ENCODE measurements at regions not wholly inside any gene's neighbourhood (a gene's known extent, or its start where the extent isn't known, plus 50 kb on each side); places are given as distances from the start of the nearest gene placed in this dataset.

DNA sequence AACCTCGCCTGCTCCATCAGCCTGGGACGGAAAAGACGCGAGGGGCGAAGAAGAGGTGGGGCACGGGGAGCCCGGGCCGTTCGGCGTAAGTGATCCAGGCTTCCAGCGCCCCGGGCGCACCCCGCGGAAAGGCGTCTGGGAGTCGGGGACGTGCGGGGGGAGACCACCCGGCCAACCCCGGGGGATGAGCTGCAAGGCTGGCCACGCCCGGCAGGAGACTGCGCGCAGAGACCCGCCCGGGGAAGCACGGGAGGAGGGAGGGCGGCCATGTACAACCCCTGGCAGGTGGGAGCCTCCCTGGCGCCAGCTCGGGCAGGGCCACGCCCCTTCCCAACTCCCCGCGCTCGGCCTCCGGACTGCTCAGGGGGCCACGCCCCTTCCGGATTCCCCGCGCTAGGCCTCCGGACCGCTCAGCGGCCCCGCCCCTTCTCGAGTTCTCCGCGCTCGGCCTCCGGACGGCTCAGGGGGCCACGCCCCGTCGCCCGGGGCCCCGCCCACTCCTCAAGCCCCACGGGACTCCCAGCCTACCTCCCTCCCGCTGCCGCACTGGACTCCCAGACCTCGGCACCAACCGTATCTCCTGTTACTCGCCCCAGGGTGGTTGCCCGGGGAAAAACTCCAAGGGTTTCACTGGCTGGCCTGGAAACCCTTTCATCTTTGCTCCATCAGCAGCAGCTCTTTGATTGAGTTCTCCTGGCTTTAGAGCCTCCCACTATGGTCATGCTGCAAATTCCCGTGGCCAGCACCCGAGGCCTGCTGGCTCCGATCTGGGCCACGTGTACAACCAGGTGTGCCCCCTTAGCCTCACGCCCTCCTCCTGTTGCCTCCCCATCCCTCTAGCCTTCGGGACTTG is 284.4 kb downstream of the ZEB1 start:
- ATAC-seq (ENCODE audit: insufficient read depth, low read depth), result peak; percentile 94
- no peaks in the 10 kb centered on the region for H3K36me3 ChIP-seq (ENCODE audit: insufficient read depth, low read length)
- no peaks in the 10 kb centered on the region for H3K27me3 ChIP-seq (ENCODE audit: insufficient read depth, low read length, poor library complexity)
- DNase-seq, result peak; percentile 90
- peak overlapping the region; percentile 13; the same call in 1 of the 2 replicates for H3K27ac ChIP-seq (ENCODE audit: low read length)
- peak overlapping the region; percentile 80 for H3K4me2 ChIP-seq (ENCODE audit: insufficient read depth, low read length)
- peak overlapping the region; percentile 16 to 65; a peak in 3 of 4 replicates for H3K4me3 ChIP-seq (ENCODE audit: low read depth in 1 of 2, low read length in 2 of 2)
- H3K9me3 ChIP-seq (ENCODE audit: insufficient read depth, low read length, severe bottlenecking), result no peaks in the 10 kb centered on the region
- TF ChIP-seq, protein P1, sequence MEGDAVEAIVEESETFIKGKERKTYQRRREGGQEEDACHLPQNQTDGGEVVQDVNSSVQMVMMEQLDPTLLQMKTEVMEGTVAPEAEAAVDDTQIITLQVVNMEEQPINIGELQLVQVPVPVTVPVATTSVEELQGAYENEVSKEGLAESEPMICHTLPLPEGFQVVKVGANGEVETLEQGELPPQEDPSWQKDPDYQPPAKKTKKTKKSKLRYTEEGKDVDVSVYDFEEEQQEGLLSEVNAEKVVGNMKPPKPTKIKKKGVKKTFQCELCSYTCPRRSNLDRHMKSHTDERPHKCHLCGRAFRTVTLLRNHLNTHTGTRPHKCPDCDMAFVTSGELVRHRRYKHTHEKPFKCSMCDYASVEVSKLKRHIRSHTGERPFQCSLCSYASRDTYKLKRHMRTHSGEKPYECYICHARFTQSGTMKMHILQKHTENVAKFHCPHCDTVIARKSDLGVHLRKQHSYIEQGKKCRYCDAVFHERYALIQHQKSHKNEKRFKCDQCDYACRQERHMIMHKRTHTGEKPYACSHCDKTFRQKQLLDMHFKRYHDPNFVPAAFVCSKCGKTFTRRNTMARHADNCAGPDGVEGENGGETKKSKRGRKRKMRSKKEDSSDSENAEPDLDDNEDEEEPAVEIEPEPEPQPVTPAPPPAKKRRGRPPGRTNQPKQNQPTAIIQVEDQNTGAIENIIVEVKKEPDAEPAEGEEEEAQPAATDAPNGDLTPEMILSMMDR (IDR thresholded peaks at IDR 0.05; ENCODE audit: borderline replicate concordance, extremely low read depth, low read length, poor library complexity, severe bottlenecking), result no peak
- no peak for TF ChIP-seq EZH2 (IDR thresholded peaks at IDR 0.05; ENCODE audit: borderline replicate concordance, low read depth, low read length, severe bottlenecking)
- no peaks in the 10 kb centered on the region for H4K20me1 ChIP-seq (ENCODE audit: insufficient read depth, low read length)
- no peaks in the 10 kb centered on the region for H3K79me2 ChIP-seq (ENCODE audit: insufficient read depth, low read length)
- H2AFZ ChIP-seq (ENCODE audit: low read depth, low read length), result peak overlapping the region; percentile 77
- H3K9ac ChIP-seq (ENCODE audit: low read depth, low read length), result peak overlapping the region; percentile 45
- H3K4me1 ChIP-seq (ENCODE audit: insufficient read depth, low read length), result peaks cover 14% of the 10 kb centered on the region

DNA sequence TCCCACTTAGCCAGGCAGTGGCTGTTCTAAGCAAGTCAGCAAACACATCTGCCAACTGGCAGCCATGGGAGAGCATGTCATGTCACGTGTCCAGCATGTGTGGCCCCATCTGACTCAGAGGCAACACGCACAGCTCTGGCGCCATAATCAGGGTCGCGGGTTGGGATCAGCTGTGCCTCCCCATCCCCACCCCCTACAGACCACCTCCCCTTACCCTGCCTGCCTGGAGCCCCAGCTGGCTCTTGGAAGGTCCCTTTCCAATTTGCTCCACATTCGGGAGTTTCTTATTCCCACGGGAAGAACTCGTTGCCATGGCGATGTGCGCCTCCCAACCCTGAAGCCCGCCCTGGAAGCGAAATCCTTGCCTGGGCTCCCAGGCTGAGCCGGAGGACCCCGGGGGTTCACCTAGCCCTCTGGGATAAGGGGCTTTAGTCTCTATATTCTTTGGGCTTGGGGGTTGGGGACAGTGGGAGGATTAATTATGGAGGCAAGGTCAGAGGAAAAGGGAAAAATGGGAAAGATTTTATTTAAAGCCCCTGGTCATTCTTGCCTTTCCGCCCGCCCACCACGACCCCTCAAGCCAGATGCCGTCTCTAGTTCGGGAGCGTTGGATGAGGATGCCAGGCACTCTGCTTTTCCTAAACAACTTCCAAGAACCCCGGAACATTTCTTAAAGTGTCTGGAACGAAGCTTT is 283.7 kb downstream of the ZEB1 start:
- Histone ChIP-seq H3K79me2 (ENCODE audit: insufficient read depth, low read length) (no peaks in the 10 kb centered on the region), H3K4me2 (ENCODE audit: insufficient read depth, low read length) (peak overlapping the region; percentile 80), H3K9me3 (ENCODE audit: insufficient read depth, low read length, severe bottlenecking) (no peaks in the 10 kb centered on the region), H3K27ac (ENCODE audit: low read length) (no peak overlapping the region), H3K4me1 (ENCODE audit: insufficient read depth, low read length) (peaks cover 14% of the 10 kb centered on the region), H3K27me3 (ENCODE audit: insufficient read depth, low read length, poor library complexity) (no peaks in the 10 kb centered on the region), H4K20me1 (ENCODE audit: insufficient read depth, low read length) (no peaks in the 10 kb centered on the region), H3K4me3 (ENCODE audit: low read depth in 1 of 2, low read length in 2 of 2) (peak overlapping the region in 1 of 2 experiments; percentile 65; a peak in 2 of 4 replicates), H2AFZ (ENCODE audit: low read depth, low read length) (peak overlapping the region; percentile 77), H3K36me3 (ENCODE audit: insufficient read depth, low read length) (no peaks in the 10 kb centered on the region), H3K9ac (ENCODE audit: low read depth, low read length) (peak overlapping the region; percentile 45)
- ATAC-seq (ENCODE audit: insufficient read depth, low read depth) (no peak), DNase-seq (peak; percentile 25)
- no peak for TF ChIP-seq EZH2 (IDR thresholded peaks at IDR 0.05; ENCODE audit: borderline replicate concordance, low read depth, low read length, severe bottlenecking)
- TF ChIP-seq, protein P1 (IDR thresholded peaks at IDR 0.05; ENCODE audit: borderline replicate concordance, extremely low read depth, low read length, poor library complexity, severe bottlenecking), result no peak

DNA sequence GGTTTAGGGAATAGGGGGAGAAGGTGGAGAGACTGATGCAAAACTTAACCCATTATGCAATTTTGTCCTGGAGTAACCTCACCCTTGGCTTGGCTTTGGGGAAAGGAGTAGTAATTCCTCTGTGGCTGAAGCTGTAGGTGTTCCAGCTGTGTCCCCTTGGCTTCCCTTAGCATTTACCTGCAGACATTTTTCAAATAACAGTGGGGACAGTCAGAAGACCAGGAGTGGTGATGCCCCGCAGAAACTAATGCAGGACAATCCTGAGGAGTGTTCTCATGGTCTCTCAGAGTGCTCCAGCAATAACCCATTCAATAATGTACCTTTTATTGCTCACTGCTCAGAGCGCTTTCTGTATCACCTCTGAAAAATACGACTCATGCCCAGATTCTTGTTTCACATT is 282.1 kb downstream of the ZEB1 start:
- no peak overlapping the region for H3K4me2 ChIP-seq (ENCODE audit: insufficient read depth, low read length)
- TF ChIP-seq, protein P1 (IDR thresholded peaks at IDR 0.05; ENCODE audit: borderline replicate concordance, extremely low read depth, low read length, poor library complexity, severe bottlenecking), result no peak
- no peak for TF ChIP-seq EZH2 (IDR thresholded peaks at IDR 0.05; ENCODE audit: borderline replicate concordance, low read depth, low read length, severe bottlenecking)
- H3K9ac ChIP-seq (ENCODE audit: low read depth, low read length), result no peak overlapping the region
- no peaks in the 10 kb centered on the region for H3K27me3 ChIP-seq (ENCODE audit: insufficient read depth, low read length, poor library complexity)
- no peaks in the 10 kb centered on the region for H3K36me3 ChIP-seq (ENCODE audit: insufficient read depth, low read length)
- no peak overlapping the region for H3K27ac ChIP-seq (ENCODE audit: low read length)
- H3K9me3 ChIP-seq (ENCODE audit: insufficient read depth, low read length, severe bottlenecking), result no peaks in the 10 kb centered on the region
- H4K20me1 ChIP-seq (ENCODE audit: insufficient read depth, low read length), result no peaks in the 10 kb centered on the region
- H2AFZ ChIP-seq (ENCODE audit: low read depth, low read length), result no peak overlapping the region
- no peaks in the 10 kb centered on the region for H3K79me2 ChIP-seq (ENCODE audit: insufficient read depth, low read length)
- H3K4me1 ChIP-seq (ENCODE audit: insufficient read depth, low read length), result peaks cover 14% of the 10 kb centered on the region
- no peak for DNase-seq
- no peak overlapping the region for H3K4me3 ChIP-seq (ENCODE audit: low read depth in 1 of 2, low read length in 2 of 2)
- no peak for ATAC-seq (ENCODE audit: insufficient read depth, low read depth)
